Left cardiac atrium (tissue), 4 donors: ENCODE measurements at regions not wholly inside any gene's neighbourhood (a gene's known extent, or its start where the extent isn't known, plus 50 kb on each side); places are given as distances from the start of the nearest gene placed in this dataset.
"Not testable (repeated sequence)": the region's sequence is repeated elsewhere in the genome, so short reads cannot be mapped to it uniquely, and the experiment has no call there.

Experiments used
- ATAC-seq, 2 donors: fragments of 200-7000 bp; cut with Tn5 transposase; one replicate each; pipeline ENCODE4 v1.9.1; 2020; ENCODE audit warnings: mild to moderate bottlenecking in 2 of 2, moderate library complexity in 2 of 2
- DNase-seq: peaks from one replicate; pipeline ENCODE4 v3.0.0-alpha.2; 2020
- intact Hi-C, 2 donors: fragments of 100-400 bp; cut with DNase I; formaldehyde crosslinking; loops; one replicate each; pipeline versions ENCODE4 v1.14.1 to v1.15.1; 2022 to 2023
- donor health status: DM: no; HTN: yes; CAD: no.
- donor health status: DM: no; HTN: yes; CAD: no; lungs with severe emphysema.
- donor health status: DM: yes; HTN: yes; CAD: no.
- donor health status: Dilated cardiomyopathy.

DNA sequence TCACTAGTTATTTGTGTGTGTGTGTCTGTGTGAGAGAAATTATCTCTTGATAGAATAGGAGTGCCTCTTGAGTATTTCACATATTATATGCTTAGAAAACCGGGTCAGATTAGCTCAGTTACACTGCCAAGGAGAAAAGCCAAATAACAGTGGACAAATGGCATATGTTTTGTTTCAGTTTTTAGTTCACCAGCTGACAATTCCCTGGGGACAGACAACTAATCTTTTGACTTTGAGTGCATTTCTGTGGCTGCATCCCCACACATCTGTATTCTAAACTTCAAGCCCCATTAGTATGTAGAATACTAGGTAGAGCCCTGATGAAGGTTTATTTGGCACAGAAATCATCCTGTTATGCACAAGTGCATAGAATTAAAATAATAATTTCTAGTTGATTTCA is 227.7 kb upstream of the CNTN3 start:
- intact Hi-C loops = no loop called here
- DNase-seq (no peak), ATAC-seq (no peak)

DNA sequence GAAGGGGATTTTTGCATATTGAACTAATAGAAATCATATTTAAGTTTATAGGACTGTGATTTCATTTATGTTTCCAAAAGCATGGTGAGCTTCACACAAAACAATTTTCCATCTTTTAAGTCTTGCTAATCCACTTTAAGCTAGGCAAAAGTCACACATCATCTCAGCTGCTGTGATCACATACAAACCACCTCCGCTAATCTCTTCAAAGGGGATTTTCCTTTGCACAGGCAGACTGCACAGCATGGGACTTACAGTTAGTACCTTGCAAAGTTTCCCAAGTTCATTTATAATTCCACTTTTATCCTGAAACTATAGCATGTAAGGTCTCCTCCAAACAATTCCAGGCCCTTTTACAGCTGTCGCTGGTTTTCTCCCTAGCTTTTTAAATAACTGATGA is 225.1 kb upstream of the CNTN3 start:
- ATAC-seq (no peak), DNase-seq (no peak)
- intact Hi-C loops = no loop called here

DNA sequence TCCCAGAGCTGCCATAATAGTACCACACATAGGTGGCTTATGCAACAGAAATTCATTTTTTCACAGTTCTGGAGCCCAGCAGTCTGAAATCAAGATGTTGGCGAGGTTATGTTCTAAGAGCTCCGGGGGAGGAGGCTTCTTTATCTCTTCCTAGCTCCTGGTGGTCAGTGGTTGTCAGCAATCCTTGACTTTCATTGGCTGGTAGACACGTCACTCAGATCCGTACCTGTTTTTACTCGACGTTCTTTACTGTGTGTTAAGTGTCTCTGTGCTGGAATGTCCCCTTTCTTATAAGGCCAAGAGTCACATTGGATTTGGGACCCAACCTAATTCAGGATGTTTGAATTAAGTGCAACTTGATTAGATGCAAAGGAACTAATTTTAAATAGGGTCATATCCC is 218.5 kb upstream of the CNTN3 start:
- DNase-seq = no peak
- intact Hi-C loops = no loop called here
- no peak for ATAC-seq

DNA sequence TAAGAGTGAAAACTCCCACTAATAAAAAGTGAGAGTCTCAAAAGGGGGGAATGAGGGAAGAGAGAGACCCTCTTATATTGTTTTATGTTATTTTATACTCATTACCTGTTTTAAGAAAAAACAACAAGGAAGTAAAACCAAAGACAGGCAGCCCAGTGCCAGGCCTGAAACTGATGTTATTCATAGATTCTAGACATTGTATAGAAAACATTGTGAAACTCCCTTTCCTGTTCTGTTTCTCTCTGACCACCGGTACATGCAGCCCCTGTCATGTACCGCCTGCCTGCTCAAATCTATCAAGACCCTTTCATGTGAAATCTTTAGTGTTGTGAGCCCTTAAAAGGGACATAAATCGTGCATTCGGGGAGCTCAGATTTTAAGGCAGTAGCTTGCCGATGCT is 216.4 kb upstream of the CNTN3 start:
- DNase-seq, intact Hi-C loops, ATAC-seq: not testable (repeated sequence)

DNA sequence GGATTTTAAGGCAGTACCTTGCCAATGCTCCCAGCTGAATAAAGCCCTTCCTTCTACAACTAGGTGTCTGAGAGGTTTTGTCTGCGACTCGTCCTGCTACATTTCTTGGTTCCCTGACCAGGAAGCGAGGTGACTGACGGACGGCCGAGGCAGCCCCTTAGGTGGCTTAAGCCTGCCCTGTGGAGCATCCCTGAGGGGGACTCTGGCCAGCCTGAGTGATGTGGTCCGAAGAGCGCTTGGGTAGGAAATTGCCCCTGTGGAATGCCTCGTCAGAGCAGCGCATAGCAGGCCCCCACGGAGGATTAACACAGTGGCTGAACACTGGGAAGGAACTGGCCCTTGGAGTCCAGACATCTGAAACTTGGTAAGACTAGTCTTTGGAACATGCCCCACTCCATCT is 210.9 kb upstream of the CNTN3 start:
- intact Hi-C loops, ATAC-seq, DNase-seq: not testable (repeated sequence)

DNA sequence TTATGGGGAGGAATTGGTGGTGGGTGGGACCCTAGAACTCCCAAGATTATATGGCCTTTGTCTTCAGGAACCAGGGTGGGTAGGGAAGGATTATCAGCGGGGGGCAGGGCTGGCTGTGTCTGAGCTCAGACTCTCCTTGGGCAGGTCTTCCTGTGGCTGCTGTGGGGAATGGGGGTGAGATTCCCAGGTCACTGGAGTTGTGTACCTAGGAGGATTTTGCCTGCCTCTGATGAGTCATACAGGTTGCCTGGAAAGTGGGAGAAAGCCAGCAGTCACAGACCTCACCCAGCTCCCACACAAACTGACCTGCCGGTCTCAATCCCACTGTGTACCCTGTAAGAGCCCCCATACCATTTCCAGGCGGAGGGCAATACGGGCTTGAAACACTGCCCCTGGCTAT is 209.9 kb upstream of the CNTN3 start:
- no peak for DNase-seq
- intact Hi-C loops = no loop called here
- no peak for ATAC-seq

DNA sequence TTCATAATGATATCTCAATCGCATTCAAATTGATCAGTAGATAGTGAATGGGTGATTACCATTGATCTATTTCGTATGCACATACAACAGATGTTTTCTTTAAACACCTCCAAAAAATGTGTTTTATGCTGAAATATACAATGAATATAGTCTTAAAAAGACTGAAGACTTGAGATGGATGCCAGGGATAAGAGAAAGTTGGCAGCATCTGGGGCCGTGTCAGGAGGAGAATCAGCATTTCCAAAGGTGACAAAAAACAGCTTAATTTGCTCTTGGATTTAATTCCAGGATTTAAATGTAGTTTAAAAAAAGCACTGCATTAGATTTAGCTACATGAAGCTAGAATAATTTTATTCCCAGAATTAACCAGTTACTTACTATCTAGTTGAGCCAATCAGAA is 199.7 kb upstream of the CNTN3 start:
- ATAC-seq (no peak), DNase-seq (no peak)
- intact Hi-C loops = no loop called here

DNA sequence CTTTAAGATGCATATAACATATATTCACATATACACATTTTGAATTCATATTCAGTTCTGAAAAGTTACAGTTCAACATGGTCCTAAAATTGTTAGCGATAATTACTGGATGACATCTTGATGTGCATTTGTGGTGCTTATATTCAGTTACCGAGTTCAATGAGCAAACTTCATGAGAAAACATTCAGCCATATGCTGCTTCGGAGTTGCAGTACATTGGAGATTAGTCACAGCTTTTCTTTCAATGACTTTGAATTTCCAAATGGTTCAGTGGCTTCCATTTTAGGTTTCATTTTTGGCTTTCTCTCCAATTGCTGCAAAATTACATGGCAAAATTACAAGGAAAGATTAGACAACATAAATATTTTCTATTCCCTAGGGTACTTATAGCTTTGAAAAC is 198.3 kb upstream of the CNTN3 start:
- intact Hi-C loops = no loop called here
- ATAC-seq (no peak), DNase-seq (no peak)

DNA sequence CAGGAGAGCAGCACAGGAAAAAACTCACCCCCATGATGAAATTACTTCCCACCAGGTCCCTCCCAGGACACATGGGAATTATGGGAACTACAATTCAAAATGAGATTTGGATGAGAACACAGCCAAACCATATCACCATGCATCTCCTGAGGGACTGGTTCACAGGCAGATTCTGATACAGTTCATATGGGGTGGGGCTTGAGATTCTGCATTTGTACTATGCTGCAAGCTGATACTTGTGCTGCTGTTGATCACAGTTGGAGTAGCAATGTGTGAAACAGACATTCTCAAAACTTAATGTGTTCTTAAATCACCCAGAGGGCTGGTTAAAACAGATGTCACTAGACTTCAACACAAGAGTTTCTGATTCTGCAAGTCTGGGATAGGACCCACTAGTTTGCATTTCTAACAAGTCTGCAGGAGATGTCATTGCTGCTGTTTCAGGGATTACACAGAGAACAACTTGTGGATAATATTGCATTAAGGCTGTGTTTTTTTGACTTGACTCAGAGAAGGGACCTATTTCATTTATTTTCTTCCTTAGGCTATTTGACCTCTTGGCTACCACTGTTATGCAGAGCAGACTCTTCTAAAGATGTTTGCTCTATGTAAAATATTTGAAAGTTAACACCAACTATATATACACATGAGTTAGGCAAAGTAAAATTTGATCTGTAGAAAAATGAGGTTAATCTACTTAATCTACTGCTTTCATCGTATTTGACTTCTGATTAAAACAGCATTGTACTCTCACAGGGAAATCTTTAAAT is 194.2 kb upstream of the CNTN3 start:
- DNase-seq (no peak), ATAC-seq (no peak)
- intact Hi-C loops = no loop called here

DNA sequence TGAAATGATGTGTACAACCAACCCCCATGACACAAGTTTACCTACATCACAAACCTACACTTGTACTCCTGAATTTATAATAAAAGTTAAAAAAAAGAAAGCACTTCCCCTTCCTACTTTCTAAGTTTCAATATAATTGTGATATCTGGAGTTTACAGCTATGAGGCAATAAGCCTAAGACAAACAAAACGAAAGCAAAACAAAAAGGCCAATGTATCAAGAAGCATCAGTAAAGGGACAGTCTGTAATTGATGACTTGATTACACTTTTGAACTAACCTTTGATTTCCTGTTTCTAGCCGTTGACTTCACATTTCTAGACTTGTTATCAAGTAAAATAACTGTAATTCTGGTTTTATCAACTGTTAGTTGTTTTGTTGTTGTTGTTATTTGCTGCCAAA is 187.5 kb upstream of the CNTN3 start:
- ATAC-seq (no peak), DNase-seq (no peak)
- intact Hi-C loops = no loop called here

DNA sequence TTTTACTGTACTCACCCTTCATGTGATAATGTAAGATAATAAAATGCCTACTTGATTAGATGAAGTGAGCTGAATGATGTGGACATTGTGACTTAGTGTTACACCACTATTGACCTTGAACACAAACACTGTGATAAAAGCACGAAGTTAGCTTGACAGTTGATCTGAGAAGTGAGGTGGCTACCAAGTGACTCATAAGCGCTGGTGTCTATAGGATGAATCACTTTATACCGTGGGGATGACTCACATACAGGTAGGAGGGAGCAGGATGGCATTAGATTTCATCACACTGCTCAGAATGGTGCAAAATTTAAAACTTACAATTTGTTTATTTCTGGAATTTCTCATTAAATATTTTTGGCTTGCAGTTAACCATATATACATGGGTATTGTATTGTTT is 174.7 kb upstream of the CNTN3 start:
- DNase-seq (no peak), ATAC-seq (no peak)
- intact Hi-C loops = no loop called here

DNA sequence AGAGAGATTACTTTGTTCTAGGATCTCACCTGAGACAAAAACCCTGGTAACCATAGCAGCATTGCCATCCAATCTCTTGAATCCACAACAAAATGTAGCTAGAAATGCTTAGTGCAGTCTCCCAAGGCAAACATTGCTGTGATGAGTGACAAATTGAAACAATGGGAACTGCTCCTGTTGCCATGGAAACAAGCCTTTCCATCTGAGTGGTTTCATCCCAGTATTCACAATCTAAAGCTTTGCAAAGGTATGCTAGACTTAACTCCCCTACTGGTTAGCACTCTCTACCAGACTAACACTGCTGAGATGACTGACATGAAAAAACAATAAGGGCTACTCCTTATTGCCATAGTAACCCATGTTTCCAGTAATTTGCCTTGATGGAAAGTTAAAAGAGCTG is 172.6 kb upstream of the CNTN3 start:
- intact Hi-C loops = no loop called here
- DNase-seq (no peak), ATAC-seq (no peak)

DNA sequence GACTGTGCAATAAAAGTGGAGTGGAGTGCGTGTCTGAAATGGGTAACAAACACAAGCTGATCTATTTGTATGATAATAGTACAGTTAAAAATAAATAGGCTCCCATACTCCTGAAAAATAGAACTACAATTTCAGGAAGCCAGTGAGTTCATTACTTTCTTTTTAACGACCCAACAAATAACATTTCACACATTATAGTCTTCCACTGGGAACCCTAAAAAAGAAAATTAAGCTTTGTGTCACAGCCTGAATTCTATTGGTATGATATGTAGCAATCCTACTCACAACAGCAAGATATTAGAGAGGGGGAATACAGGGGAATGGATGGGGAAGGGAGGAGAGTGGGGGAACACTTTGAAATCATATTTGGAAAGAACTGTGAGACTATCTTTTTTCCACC is 156.9 kb upstream of the CNTN3 start:
- intact Hi-C loops = no loop called here
- no peak for ATAC-seq
- no peak for DNase-seq

DNA sequence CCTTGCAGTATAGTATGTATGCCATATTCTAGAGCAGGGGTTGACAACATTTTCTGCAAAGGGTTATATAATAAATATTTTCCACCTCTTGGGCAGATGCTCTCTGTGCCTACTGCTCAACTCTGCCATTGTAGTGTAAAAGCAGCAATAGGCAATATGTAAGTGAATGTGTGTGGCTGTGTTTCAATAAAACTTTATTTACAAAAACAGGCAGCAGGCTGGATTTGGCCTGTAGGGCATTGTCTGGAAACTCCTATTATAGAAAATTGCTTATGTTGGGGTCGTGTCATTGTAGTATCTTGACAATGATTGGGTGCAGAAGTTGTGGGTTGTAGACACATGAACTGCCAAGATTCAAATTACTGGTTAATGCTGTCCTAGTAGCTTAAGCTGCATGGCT is 153.6 kb upstream of the CNTN3 start:
- ATAC-seq (no peak), DNase-seq (no peak)
- intact Hi-C loops = no loop called here

DNA sequence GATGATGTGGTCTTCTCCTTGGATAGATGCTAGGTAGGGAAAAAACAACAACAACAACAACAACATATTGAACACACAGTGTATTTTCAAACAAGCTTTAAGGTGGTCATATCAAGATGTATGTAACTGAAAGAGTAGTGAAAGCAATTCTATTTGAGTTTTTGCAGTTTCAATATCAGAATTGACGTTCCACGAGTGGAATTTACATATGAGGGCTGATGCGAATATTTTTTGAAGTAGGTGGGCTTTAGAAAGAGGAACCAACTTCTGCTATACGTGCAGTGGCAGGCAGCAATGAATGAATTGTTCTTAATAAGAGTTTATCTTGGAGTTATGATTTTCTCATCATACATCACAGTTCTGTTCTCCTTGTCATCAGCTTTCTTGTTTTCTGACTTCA is 151.9 kb upstream of the CNTN3 start:
- DNase-seq (no peak), ATAC-seq (no peak)
- intact Hi-C loops = no loop called here

DNA sequence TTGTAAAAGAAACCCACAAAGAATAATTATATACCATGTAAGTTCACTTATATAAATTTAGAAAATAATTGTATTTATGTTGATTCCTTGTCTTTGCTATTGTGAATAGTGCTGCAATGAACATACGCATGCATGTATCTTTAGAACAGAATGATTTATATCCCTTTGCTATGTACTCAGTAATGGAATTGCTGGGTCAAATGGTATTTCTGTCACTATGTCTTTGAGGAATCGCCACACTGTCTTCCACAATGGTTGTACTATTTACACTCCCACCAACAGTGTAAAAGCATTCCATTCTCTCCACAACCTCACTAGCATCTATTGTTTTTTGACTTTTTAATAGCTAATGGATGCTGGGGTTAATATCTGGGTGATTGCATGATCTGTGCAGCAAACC is 149.4 kb upstream of the CNTN3 start:
- intact Hi-C loops = no loop called here
- no peak for DNase-seq
- ATAC-seq = no peak

DNA sequence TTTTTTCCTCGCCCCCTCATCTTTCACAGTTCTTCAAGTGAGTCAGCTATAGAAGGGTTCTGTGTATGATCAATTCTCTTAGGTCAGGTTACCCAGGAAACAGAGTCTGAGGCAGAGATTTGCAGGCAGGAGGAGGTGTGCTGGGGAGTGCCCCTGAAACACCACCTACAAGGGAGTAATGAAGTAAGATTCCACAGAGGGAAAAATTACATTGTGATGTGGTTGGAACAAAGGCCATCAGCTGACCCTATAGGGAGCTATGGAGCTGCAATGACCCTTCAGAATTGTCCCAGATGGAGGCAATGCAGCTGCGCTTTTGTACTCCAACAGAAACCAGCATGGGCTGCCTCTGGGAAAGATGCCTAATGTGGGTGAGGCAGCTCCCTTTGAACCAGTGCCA is 142.2 kb upstream of the CNTN3 start:
- DNase-seq (no peak), ATAC-seq (no peak)
- intact Hi-C loops = no loop called here

DNA sequence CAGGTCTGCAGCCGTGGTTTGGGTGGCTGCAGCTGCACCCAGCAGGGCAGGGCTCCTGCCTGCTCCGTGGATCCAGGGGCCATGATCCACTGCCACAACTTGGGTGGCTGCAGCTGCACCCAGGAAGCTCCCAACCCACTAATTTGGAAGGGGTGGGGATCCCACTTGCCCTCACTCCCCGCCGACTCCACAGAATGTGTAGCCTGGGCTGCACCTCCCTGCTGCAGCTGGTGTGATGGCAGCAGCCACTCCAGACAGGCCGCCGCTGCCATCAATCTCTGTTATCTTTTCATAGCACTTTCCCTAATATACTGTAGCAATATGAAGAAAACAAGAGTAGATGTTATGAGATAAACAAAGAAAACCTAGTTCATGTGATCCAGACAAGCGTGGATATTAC is 137.8 kb upstream of the CNTN3 start:
- intact Hi-C loops = no loop called here
- no peak for ATAC-seq
- DNase-seq = no peak

DNA sequence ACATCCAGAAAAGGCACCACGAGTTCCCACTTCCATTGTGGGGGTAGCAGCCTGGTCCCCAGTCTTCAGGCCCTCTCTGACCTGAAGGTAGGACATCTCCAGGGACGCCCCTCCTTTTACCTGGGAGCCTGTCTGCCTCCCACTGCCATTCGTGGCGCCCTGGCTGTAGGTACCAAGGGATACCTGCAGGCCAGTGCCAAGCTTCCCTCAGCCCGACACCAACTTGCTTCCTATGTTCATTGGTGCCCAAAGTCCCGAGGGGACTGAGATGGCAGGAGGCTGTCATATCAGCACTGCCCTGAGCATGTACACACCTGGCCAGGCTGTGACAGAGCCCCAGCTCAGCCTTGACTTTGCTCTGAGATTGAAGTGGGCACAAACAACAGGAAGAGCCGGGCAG is 137.3 kb upstream of the CNTN3 start:
- no peak for ATAC-seq
- intact Hi-C loops = no loop called here
- no peak for DNase-seq

DNA sequence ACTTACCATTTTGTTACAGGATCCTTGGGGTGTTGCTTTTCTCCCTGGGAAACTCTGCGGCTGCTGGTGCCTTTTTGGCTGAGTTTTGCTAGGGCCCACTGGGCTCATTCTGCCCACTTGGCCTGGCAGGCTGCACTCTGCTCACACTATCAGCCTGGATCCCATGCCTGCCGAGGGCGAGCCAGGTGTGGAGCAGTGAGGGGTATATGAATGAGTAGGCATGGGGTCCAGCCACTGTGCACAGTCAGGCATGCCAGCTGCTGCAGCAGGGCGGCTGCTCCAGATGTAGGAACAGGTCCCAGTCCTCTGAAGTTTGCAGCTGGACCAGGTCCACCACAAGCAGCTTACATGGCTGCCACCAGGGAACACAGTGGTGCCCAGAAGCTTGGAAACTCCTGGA is 136.4 kb upstream of the CNTN3 start:
- ATAC-seq (no peak), DNase-seq (no peak)
- intact Hi-C loops = no loop called here

DNA sequence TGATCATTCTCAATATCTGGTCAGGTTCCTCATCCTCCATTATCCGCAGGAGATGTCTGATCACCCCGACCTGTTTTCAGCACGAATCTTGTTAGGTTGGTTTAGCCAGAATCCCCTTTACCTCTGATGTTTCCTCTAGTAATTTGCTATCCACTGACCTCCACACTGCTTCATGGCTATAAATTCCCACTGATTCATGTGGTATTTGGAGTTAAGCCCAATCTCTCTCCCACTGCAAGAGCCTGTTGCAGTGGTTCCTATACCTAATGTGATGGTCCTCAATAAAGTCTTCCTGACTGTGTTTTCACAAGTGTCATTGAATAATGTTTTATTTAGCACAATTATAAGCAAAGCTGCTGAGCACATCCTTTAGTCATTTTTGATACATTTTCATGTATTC is 124.8 kb upstream of the CNTN3 start:
- ATAC-seq = peak in 1 of 2 donors; percentile 31
- intact Hi-C loops = no loop called here
- no peak for DNase-seq

DNA sequence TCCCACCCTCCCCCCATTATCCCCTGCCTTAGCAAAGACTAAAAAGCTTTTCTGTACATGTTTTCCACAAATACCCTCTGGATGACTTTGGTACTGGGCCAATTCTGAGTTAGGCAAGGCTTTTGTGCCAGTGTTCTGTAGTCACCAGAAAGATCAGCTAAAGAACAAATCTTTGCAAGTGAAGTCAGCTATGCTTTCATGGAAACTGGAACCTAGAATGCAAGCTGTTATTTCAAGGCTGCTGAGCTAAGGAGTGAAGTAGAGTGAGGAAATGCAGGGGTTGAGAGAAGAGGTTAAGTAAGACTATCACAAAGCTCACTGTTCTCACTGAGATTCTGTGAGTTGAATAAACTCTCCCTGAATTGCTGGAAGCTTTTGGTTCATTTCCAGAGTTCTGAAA is 107.8 kb upstream of the CNTN3 start:
- DNase-seq = no peak
- intact Hi-C loops = no loop called here
- no peak for ATAC-seq
